T-helper 2 cell treated with Interferon-gamma antibody and Interleukin-4, amounts not matched to agents 5 μg/mL and 100 μg/mL, for 36 hours (primary cell): ENCODE measurements at regions not wholly inside any gene's neighbourhood (a gene's known extent, or its start where the extent isn't known, plus 50 kb on each side); places are given as distances from the start of the nearest gene placed in this dataset.

Source experiments
- DNase-seq: peaks from one replicate; pipeline ENCODE4 v3.0.0; 2021; ENCODE audit warnings: low spot score
- H3K27ac Mint-ChIP-seq: one replicate; pipeline ENCODE4 v1.8.0; 2021; ENCODE audit warnings: mild to moderate bottlenecking, mixed read lengths
- H3K27me3 Mint-ChIP-seq: one replicate; pipeline ENCODE4 v1.8.0; 2021; ENCODE audit warnings: low read depth, mixed read lengths
- H3K36me3 Mint-ChIP-seq: one replicate; pipeline ENCODE4 v1.8.0; 2021; ENCODE audit warnings: low read depth, mixed read lengths
- H3K4me1 Mint-ChIP-seq: one replicate; pipeline ENCODE4 v1.8.0; 2021; ENCODE audit warnings: low read depth, mixed read lengths
- H3K4me3 Mint-ChIP-seq: one replicate; pipeline ENCODE4 v1.8.0; 2022; ENCODE audit warnings: mild to moderate bottlenecking, moderate library complexity, mixed read lengths
- H3K9me3 Mint-ChIP-seq: one replicate; pipeline ENCODE4 v1.8.0; 2021; ENCODE audit warnings: mixed read lengths

GRCh38 chrX:44096666-44097065 lies 123.5 kb upstream of the NDP start:
- no peak for DNase-seq
- no peaks in the 10 kb centered on the region for H3K9me3 Mint-ChIP-seq
- no peak overlapping the region for H3K4me3 Mint-ChIP-seq
- H3K27me3 Mint-ChIP-seq, result no peaks in the 10 kb centered on the region
- H3K27ac Mint-ChIP-seq, result no peak overlapping the region
- no peaks in the 10 kb centered on the region for H3K36me3 Mint-ChIP-seq
- no peaks in the 10 kb centered on the region for H3K4me1 Mint-ChIP-seq

- Mint-ChIP-seq H3K27ac (no peak overlapping the region), H3K4me1 (no peaks in the 10 kb centered on the region), H3K9me3 (no peaks in the 10 kb centered on the region), H3K36me3 (no peaks in the 10 kb centered on the region), H3K4me3 (no peak overlapping the region), H3K27me3 (no peaks in the 10 kb centered on the region)
- no peak for DNase-seq
Observed at GRCh38 chrX:44094821-44095530, 121.8 kb upstream of the NDP start.

GRCh38 chrX:44093431-44093830 lies 120.2 kb upstream of the NDP start:
- Mint-ChIP-seq H3K36me3 (no peaks in the 10 kb centered on the region), H3K9me3 (no peaks in the 10 kb centered on the region), H3K4me3 (no peak overlapping the region), H3K27ac (no peak overlapping the region), H3K27me3 (no peaks in the 10 kb centered on the region), H3K4me1 (no peaks in the 10 kb centered on the region)
- DNase-seq, result no peak

GRCh38 chrX:44092778-44093177 lies 119.6 kb upstream of the NDP start:
- Mint-ChIP-seq H3K4me1 (no peaks in the 10 kb centered on the region), H3K27me3 (no peaks in the 10 kb centered on the region), H3K36me3 (no peaks in the 10 kb centered on the region), H3K27ac (no peak overlapping the region), H3K9me3 (no peaks in the 10 kb centered on the region), H3K4me3 (no peak overlapping the region)
- DNase-seq, result no peak

GRCh38 chrX:44088510-44089144 lies 115.4 kb upstream of the NDP start:
- no peaks in the 10 kb centered on the region for H3K36me3 Mint-ChIP-seq
- H3K4me3 Mint-ChIP-seq, result no peak overlapping the region
- no peaks in the 10 kb centered on the region for H3K9me3 Mint-ChIP-seq
- no peak for DNase-seq
- no peaks in the 10 kb centered on the region for H3K4me1 Mint-ChIP-seq
- no peak overlapping the region for H3K27ac Mint-ChIP-seq
- peaks cover 2% of the 10 kb centered on the region for H3K27me3 Mint-ChIP-seq

GRCh38 chrX:44085209-44085608 lies 112.0 kb upstream of the NDP start:
- H3K27ac Mint-ChIP-seq, result no peak overlapping the region
- H3K4me3 Mint-ChIP-seq, result no peak overlapping the region
- H3K27me3 Mint-ChIP-seq, result peaks cover 2% of the 10 kb centered on the region
- H3K9me3 Mint-ChIP-seq, result no peaks in the 10 kb centered on the region
- H3K4me1 Mint-ChIP-seq, result no peaks in the 10 kb centered on the region
- no peaks in the 10 kb centered on the region for H3K36me3 Mint-ChIP-seq
- DNase-seq, result no peak

GRCh38 chrX:44082829-44083228 lies 109.6 kb upstream of the NDP start:
- Mint-ChIP-seq H3K27ac (no peak overlapping the region), H3K4me1 (no peaks in the 10 kb centered on the region), H3K4me3 (no peak overlapping the region), H3K27me3 (peaks cover 2% of the 10 kb centered on the region), H3K36me3 (no peaks in the 10 kb centered on the region), H3K9me3 (no peaks in the 10 kb centered on the region)
- no peak for DNase-seq

- Mint-ChIP-seq H3K27ac (no peak overlapping the region), H3K4me3 (no peak overlapping the region), H3K36me3 (no peaks in the 10 kb centered on the region), H3K4me1 (peaks cover 1% of the 10 kb centered on the region), H3K9me3 (no peaks in the 10 kb centered on the region), H3K27me3 (peaks cover 5% of the 10 kb centered on the region)
- DNase-seq, result no peak
Observed at GRCh38 chrX:44080083-44080482, 106.9 kb upstream of the NDP start.

- H3K27me3 Mint-ChIP-seq, result peaks cover 3% of the 10 kb centered on the region
- no peaks in the 10 kb centered on the region for H3K9me3 Mint-ChIP-seq
- DNase-seq, result no peak
- no peaks in the 10 kb centered on the region for H3K36me3 Mint-ChIP-seq
- peaks cover 1% of the 10 kb centered on the region for H3K4me1 Mint-ChIP-seq
- H3K4me3 Mint-ChIP-seq, result no peak overlapping the region
- H3K27ac Mint-ChIP-seq, result no peak overlapping the region
Observed at GRCh38 chrX:44072631-44073030, 99.4 kb upstream of the NDP start.

- Mint-ChIP-seq H3K9me3 (no peaks in the 10 kb centered on the region), H3K36me3 (no peaks in the 10 kb centered on the region), H3K4me3 (no peak overlapping the region), H3K4me1 (peaks cover 1% of the 10 kb centered on the region), H3K27ac (no peak overlapping the region), H3K27me3 (no peaks in the 10 kb centered on the region)
- DNase-seq, result no peak
Observed at GRCh38 chrX:44071847-44072551, 98.8 kb upstream of the NDP start.

GRCh38 chrX:44071070-44071645 lies 98.0 kb upstream of the NDP start:
- no peak overlapping the region for H3K4me3 Mint-ChIP-seq
- no peaks in the 10 kb centered on the region for H3K9me3 Mint-ChIP-seq
- DNase-seq, result no peak
- no peaks in the 10 kb centered on the region for H3K4me1 Mint-ChIP-seq
- no peak overlapping the region for H3K27ac Mint-ChIP-seq
- H3K36me3 Mint-ChIP-seq, result no peaks in the 10 kb centered on the region
- H3K27me3 Mint-ChIP-seq, result no peaks in the 10 kb centered on the region

GRCh38 chrX:44068043-44068442 lies 94.9 kb upstream of the NDP start:
- Mint-ChIP-seq H3K4me3 (no peak overlapping the region), H3K4me1 (no peaks in the 10 kb centered on the region), H3K36me3 (no peaks in the 10 kb centered on the region), H3K27ac (no peak overlapping the region), H3K9me3 (no peaks in the 10 kb centered on the region), H3K27me3 (no peaks in the 10 kb centered on the region)
- no peak for DNase-seq

- H3K9me3 Mint-ChIP-seq, result no peaks in the 10 kb centered on the region
Observed at GRCh38 chrX:44063606-44064005, 90.4 kb upstream of the NDP start.

GRCh38 chrX:44062840-44063239 lies 89.7 kb upstream of the NDP start:
- DNase-seq, result no peak
- no peaks in the 10 kb centered on the region for H3K4me1 Mint-ChIP-seq

More at GRCh38 chrX:44063606-44064005, 90.4 kb upstream of the NDP start:
- H3K4me3 Mint-ChIP-seq, result no peak overlapping the region
- no peak overlapping the region for H3K27ac Mint-ChIP-seq
- DNase-seq, result no peak
- H3K4me1 Mint-ChIP-seq, result no peaks in the 10 kb centered on the region
- H3K27me3 Mint-ChIP-seq, result no peaks in the 10 kb centered on the region
- no peaks in the 10 kb centered on the region for H3K36me3 Mint-ChIP-seq

More at GRCh38 chrX:44062840-44063239, 89.7 kb upstream of the NDP start:
- Mint-ChIP-seq H3K4me3 (no peak overlapping the region), H3K27ac (no peak overlapping the region), H3K36me3 (no peaks in the 10 kb centered on the region), H3K27me3 (no peaks in the 10 kb centered on the region), H3K9me3 (no peaks in the 10 kb centered on the region)
